HCT116 (cell line): ENCODE measurements at regions not wholly inside any gene's neighbourhood (a gene's known extent, or its start where the extent isn't known, plus 50 kb on each side); places are given as distances from the start of the nearest gene placed in this dataset.

Experiments used
- ATAC-seq: fragments of 200-7000 bp; cut with Tn5 transposase; 2 replicates; pipeline ENCODE4 v1.9.1; 2020; ENCODE audit warnings: mild to moderate bottlenecking, moderate library complexity
- BruUV-seq: library from RNA; stranded (reverse); fragments of 400-500 nt; replicated peaks from 2 replicates; lab custom pipeline; 2021; lab: Mats Ljungman, UMichigan
- CTCF ChIA-PET: fragments of 300-600 bp; sonication (Branson Sonifier 250); formaldehyde crosslinking; loops from one replicate; lab custom pipeline; 2021; ENCODE audit warnings: antibody characterized with exemption; lab: Charles Lee
- POLR2A ChIA-PET: fragments of 300-600, 350-600 bp; sonication (Branson Sonifier 250); formaldehyde crosslinking; loops from one replicate; lab custom pipeline; 2021; ENCODE audit warnings: antibody characterized with exemption; lab: Charles Lee
- RAD21 ChIA-PET, 2 experiments: fragments of 300-600 bp; sonication (Branson Sonifier 250); formaldehyde crosslinking; loops; one replicate each; lab custom pipeline; 2023; ENCODE audit warnings: low total read pairs in 2 of 2; ENCODE audit not compliant: uncharacterized antibody in 2 of 2, unreplicated experiment in 2 of 2, low non-redundant PET in 1 of 2; lab: Charles Lee
- DNase-seq: peaks from one replicate; pipeline ENCODE4 v3.0.0-alpha.2; 2010; ENCODE audit warnings: low read depth, low spot score
- H2AFZ ChIP-seq: fragments of 200-600 bp; shearing (Covaris generic), sonication (generic); 2 replicates; pipeline ENCODE4 v1.6.1; 2017; ENCODE audit warnings: low read depth, mixed run types, mixed read lengths, antibody characterized with exemption, low read length; ENCODE audit not compliant: poor library complexity, severe bottlenecking
- H3K27ac ChIP-seq: 2 replicates; pipeline ENCODE4 v1.5.1; 2012; ENCODE audit warnings: low read depth, low read length
- H3K27me3 ChIP-seq: fragments of 200-600 bp; sonication (generic); 2 replicates; pipeline ENCODE4 v1.6.1; 2016; ENCODE audit warnings: mixed run types, low read length, mixed read lengths; ENCODE audit not compliant: insufficient read depth
- H3K36me3 ChIP-seq, 2 experiments: fragments of 200-500 bp in 1 of 2; fragments of 200-600 bp in 1 of 2; sonication (Bioruptor generic) in 1 of 2; sonication (generic) in 1 of 2; 2 replicates each; pipeline versions ENCODE4 v1.5.1 to v1.6.1; 2014 to 2016; ENCODE audit warnings: low read length in 2 of 2, inconsistent platforms in 1 of 2, mixed read lengths in 1 of 2, mixed run types in 1 of 2; ENCODE audit not compliant: insufficient read depth in 2 of 2, control insufficient read depth in 1 of 2
- H3K4me1 ChIP-seq, 2 experiments: fragments of 200-600 bp in 1 of 2; sonication (generic) in 1 of 2; 2 replicates each; pipeline versions ENCODE4 v1.5.1 to v1.6.1; 2012 to 2017; ENCODE audit warnings: low read length in 2 of 2, inconsistent platforms in 1 of 2, mild to moderate bottlenecking in 1 of 2, mixed read lengths in 1 of 2, mixed run types in 1 of 2, moderate library complexity in 1 of 2; ENCODE audit not compliant: insufficient read depth in 2 of 2, control insufficient read depth in 1 of 2
- H3K4me2 ChIP-seq: fragments of 200-600 bp; sonication (generic); 2 replicates; pipeline ENCODE4 v1.6.1; 2017; ENCODE audit warnings: mixed run types, low read length, mixed read lengths
- H3K4me3 ChIP-seq, 2 experiments: fragments of 200-600 bp in 1 of 2; sonication (generic) in 1 of 2; replicated peaks in 1 of 2; 2 replicates each; pipeline ENCODE4 v1.5.1; 2011 to 2016; ENCODE audit warnings: low read length in 2 of 2, control low read depth in 1 of 2, low read depth in 1 of 2, mild to moderate bottlenecking in 1 of 2, mixed read lengths in 1 of 2, mixed run types in 1 of 2
- H3K79me2 ChIP-seq: fragments of 200-600 bp; sonication (generic); 2 replicates; pipeline ENCODE4 v1.6.1; 2017; ENCODE audit warnings: mild to moderate bottlenecking, mixed run types, low read length, moderate library complexity, mixed read lengths; ENCODE audit not compliant: insufficient read depth
- H3K9ac ChIP-seq: fragments of 200-600 bp; sonication (generic); 2 replicates; pipeline ENCODE4 v1.6.1; 2016; ENCODE audit warnings: low read length, mixed read lengths
- H3K9me2 ChIP-seq: fragments of 200-600 bp; sonication (generic), shearing (Covaris generic); 2 replicates; pipeline ENCODE4 v1.6.1; 2017; ENCODE audit warnings: mixed run types, mild to moderate bottlenecking, moderate library complexity; ENCODE audit not compliant: insufficient read depth
- H3K9me3 ChIP-seq, 2 experiments: fragments of 200-500 bp in 1 of 2; fragments of 200-600 bp in 1 of 2; sonication (Bioruptor generic) in 1 of 2; sonication (generic) in 1 of 2; 2 replicates each; pipeline ENCODE4 v1.6.1; 2014 to 2017; ENCODE audit warnings: low read length in 2 of 2, mixed read lengths in 2 of 2, inconsistent platforms in 1 of 2, low read depth in 1 of 2, mild to moderate bottlenecking in 1 of 2, mixed run types in 1 of 2, moderate library complexity in 1 of 2; ENCODE audit not compliant: control insufficient read depth in 1 of 2, insufficient read depth in 1 of 2
- H4K20me1 ChIP-seq: fragments of 200-600 bp; sonication (generic), shearing (Covaris generic); 2 replicates; pipeline ENCODE4 v1.6.1; 2017; ENCODE audit warnings: mixed run types, mild to moderate bottlenecking, moderate library complexity; ENCODE audit not compliant: insufficient read depth
- ATF3 ChIP-seq: IDR thresholded peaks from 2 replicates; pipeline ENCODE4 v1.6.1; 2012
- CBX3 ChIP-seq: IDR thresholded peaks from 2 replicates; pipeline ENCODE4 v1.6.1; 2012; ENCODE audit warnings: low read depth
- CEBPB ChIP-seq: IDR thresholded peaks from 2 replicates; pipeline ENCODE4 v1.6.1; 2012; ENCODE audit warnings: low read depth
- EGR1 ChIP-seq: IDR thresholded peaks from 2 replicates; pipeline ENCODE4 v1.6.1; 2012; ENCODE audit warnings: low read depth
- ELF1 ChIP-seq: IDR thresholded peaks from 2 replicates; pipeline ENCODE4 v1.6.1; 2012; ENCODE audit warnings: low read depth, borderline replicate concordance
- EZH2 ChIP-seq: fragments of 200-600 bp; sonication (generic); IDR thresholded peaks from 2 replicates; pipeline ENCODE4 v1.6.1; 2017; ENCODE audit warnings: antibody characterized with exemption, mixed run types
- FOSL1 ChIP-seq: IDR thresholded peaks from 2 replicates; pipeline ENCODE4 v1.6.1; 2012; ENCODE audit warnings: low read depth
- JUND ChIP-seq: IDR thresholded peaks from 2 replicates; pipeline ENCODE4 v1.6.1; 2012
- MAX ChIP-seq: IDR thresholded peaks from 2 replicates; pipeline ENCODE4 v1.6.1; 2012
- POLR2A ChIP-seq: IDR thresholded peaks from 2 replicates; pipeline ENCODE4 v1.7.0; 2011; ENCODE audit warnings: borderline replicate concordance; ENCODE audit not compliant: insufficient read depth, insufficient read length; ENCODE audit errors: extremely low read depth
- POLR2AphosphoS5 ChIP-seq: IDR thresholded peaks from 2 replicates; pipeline ENCODE4 v1.6.1; 2011; ENCODE audit warnings: mild to moderate bottlenecking, low read depth, low read length, moderate library complexity
- RAD21 ChIP-seq: IDR thresholded peaks from 2 replicates; pipeline ENCODE4 v1.6.1; 2012; ENCODE audit warnings: low read depth, mild to moderate bottlenecking
- SIN3A ChIP-seq: IDR thresholded peaks from 2 replicates; pipeline ENCODE4 v1.6.1; 2012; ENCODE audit warnings: low read depth
- SP1 ChIP-seq: IDR thresholded peaks from 2 replicates; pipeline ENCODE4 v1.6.1; 2012; ENCODE audit warnings: low read depth
- SRF ChIP-seq: IDR thresholded peaks from 2 replicates; pipeline ENCODE4 v1.6.1; 2012; ENCODE audit warnings: low read depth
- YY1 ChIP-seq: IDR thresholded peaks from 2 replicates; pipeline ENCODE4 v1.6.1; 2011; ENCODE audit warnings: low read length, low read depth, moderate library complexity, mild to moderate bottlenecking; ENCODE audit not compliant: insufficient replicate concordance; ENCODE audit errors: extremely low read depth
- ZFX ChIP-seq: fragments of 450-650 bp; IDR thresholded peaks from 2 replicates; pipeline ENCODE4 v1.6.1; 2017
- ZNF274 ChIP-seq: fragments of 200-500 bp; sonication (Bioruptor generic); IDR thresholded peaks from 2 replicates; pipeline ENCODE4 v1.6.1; 2014; ENCODE audit warnings: mild to moderate bottlenecking, low read depth, low read length, inconsistent platforms
- intact Hi-C: fragments of 100-400 bp; cut with micrococcal nuclease; formaldehyde crosslinking; loops from 2 replicates; pipeline ENCODE4 v1.10.0; 2022
- TF ChIP-seq, protein P1 (sequence below), 3 experiments: fragments of 200-600 bp in 1 of 3; sonication (generic) in 1 of 3; IDR thresholded peaks in 2 of 3; conservative IDR thresholded peaks in 1 of 3; 2 replicates each; pipeline ENCODE4 v1.5.1; 2012 to 2017; ENCODE audit warnings: low read depth in 2 of 3, low read length in 2 of 3, antibody characterized with exemption in 1 of 3, borderline replicate concordance in 1 of 3, control low read depth in 1 of 3, mild to moderate bottlenecking in 1 of 3, mixed read lengths in 1 of 3, mixed run types in 1 of 3, moderate library complexity in 1 of 3; ENCODE audit not compliant: insufficient read depth in 1 of 3
- TF ChIP-seq, protein P2 (sequence below): IDR thresholded peaks from 2 replicates; pipeline ENCODE4 v1.6.1; 2011; ENCODE audit warnings: mild to moderate bottlenecking, low read length, moderate library complexity; ENCODE audit not compliant: insufficient replicate concordance; ENCODE audit errors: extremely low read depth

DNA sequence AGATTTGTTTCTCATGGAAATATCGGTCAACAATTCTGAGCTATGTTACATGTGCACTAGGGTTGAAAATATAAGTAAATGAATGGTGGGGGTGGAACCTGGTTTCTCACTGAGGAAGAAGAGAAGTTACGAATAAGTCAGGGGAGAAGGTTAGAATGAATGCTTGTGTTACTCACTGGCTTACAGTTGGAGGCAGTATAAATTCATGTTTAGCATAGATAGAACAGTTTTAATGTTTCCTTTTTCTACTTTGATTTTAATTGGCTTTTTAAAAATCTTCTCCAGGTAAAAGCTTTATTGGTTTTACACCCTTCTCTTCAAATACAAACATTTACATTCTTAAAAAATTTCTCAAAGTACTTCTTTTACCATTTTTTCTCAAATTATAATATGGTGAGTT is 1113.7 kb downstream of the CDH11 start (continued):
- TF ChIP-seq CBX3 (no peak), ZNF274 (no peak), CEBPB (no peak), FOSL1 (no peak), POLR2AphosphoS5 (no peak), EGR1 (no peak), SRF (no peak)
- TF ChIP-seq, all 23 proteins: peak for 0

DNA sequence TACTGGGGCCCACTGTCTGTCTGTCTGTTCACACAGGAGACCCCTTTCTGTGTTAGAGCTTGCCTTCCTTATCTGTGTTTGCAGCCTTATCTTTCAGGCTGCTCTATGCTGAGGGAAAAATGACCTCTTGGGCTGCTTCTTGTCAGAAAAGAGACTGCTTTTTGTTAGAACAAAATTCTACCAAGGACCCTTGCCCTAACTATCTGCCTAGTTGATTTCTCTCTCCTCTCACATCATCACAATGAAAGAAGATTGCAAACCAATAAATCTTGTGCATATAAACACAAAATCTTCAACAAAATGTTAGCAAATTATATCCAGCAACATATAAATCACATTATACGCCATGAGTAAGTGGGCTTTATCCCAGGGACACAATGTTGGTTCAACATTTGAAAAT is 1117.7 kb downstream of the CDH11 start:
- DNase-seq (no peak), ATAC-seq (no peak)
- RAD21 ChIA-PET: no interaction called here
- H3K36me3 ChIP-seq: no peaks in the 10 kb centered on the region
- intact Hi-C loops: no loop called here
- no TSS peak for BruUV-seq
- no peak overlapping the region for H3K4me3 ChIP-seq
- POLR2A ChIA-PET: no interaction called here
- no peak overlapping the region for H3K9ac ChIP-seq
- H2AFZ ChIP-seq: no peak overlapping the region
- no peak overlapping the region for H3K27ac ChIP-seq
- no peak overlapping the region for H3K4me2 ChIP-seq
- H3K79me2 ChIP-seq: no peaks in the 10 kb centered on the region
- H3K9me2 ChIP-seq: no peaks in the 10 kb centered on the region
- H3K9me3 ChIP-seq: peaks cover 0 to 8% of the 10 kb centered on the region in 2 experiments; a peak in 2 of 4 replicates
- CTCF ChIA-PET: no interaction called here
- no peaks in the 10 kb centered on the region for H3K27me3 ChIP-seq
- no peaks in the 10 kb centered on the region for H3K4me1 ChIP-seq
- H4K20me1 ChIP-seq: no peaks in the 10 kb centered on the region
- TF ChIP-seq ATF3: no peak
- TF ChIP-seq CBX3: no peak
- TF ChIP-seq RAD21: no peak
- TF ChIP-seq, protein P1, sequence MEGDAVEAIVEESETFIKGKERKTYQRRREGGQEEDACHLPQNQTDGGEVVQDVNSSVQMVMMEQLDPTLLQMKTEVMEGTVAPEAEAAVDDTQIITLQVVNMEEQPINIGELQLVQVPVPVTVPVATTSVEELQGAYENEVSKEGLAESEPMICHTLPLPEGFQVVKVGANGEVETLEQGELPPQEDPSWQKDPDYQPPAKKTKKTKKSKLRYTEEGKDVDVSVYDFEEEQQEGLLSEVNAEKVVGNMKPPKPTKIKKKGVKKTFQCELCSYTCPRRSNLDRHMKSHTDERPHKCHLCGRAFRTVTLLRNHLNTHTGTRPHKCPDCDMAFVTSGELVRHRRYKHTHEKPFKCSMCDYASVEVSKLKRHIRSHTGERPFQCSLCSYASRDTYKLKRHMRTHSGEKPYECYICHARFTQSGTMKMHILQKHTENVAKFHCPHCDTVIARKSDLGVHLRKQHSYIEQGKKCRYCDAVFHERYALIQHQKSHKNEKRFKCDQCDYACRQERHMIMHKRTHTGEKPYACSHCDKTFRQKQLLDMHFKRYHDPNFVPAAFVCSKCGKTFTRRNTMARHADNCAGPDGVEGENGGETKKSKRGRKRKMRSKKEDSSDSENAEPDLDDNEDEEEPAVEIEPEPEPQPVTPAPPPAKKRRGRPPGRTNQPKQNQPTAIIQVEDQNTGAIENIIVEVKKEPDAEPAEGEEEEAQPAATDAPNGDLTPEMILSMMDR (IDR thresholded peaks at IDR 0.05 in 2 of 3, conservative IDR thresholded peaks at IDR 0.05 in 1 of 3; ENCODE audit: borderline replicate concordance in 1 of 3, insufficient read depth in 1 of 3, low read depth in 2 of 3, low read length in 2 of 3): no peak
- no peak for TF ChIP-seq POLR2A
- no peak for TF ChIP-seq ZNF274
- TF ChIP-seq ELF1: no peak
- no peak for TF ChIP-seq SIN3A
- TF ChIP-seq, protein P2, sequence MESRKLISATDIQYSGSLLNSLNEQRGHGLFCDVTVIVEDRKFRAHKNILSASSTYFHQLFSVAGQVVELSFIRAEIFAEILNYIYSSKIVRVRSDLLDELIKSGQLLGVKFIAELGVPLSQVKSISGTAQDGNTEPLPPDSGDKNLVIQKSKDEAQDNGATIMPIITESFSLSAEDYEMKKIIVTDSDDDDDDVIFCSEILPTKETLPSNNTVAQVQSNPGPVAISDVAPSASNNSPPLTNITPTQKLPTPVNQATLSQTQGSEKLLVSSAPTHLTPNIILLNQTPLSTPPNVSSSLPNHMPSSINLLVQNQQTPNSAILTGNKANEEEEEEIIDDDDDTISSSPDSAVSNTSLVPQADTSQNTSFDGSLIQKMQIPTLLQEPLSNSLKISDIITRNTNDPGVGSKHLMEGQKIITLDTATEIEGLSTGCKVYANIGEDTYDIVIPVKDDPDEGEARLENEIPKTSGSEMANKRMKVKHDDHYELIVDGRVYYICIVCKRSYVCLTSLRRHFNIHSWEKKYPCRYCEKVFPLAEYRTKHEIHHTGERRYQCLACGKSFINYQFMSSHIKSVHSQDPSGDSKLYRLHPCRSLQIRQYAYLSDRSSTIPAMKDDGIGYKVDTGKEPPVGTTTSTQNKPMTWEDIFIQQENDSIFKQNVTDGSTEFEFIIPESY: no peak
- TF ChIP-seq SRF: no peak
- no peak for TF ChIP-seq SP1
- TF ChIP-seq YY1: no peak
- no peak for TF ChIP-seq POLR2AphosphoS5
- TF ChIP-seq EZH2: no peak
- TF ChIP-seq JUND: no peak
- TF ChIP-seq ZFX: no peak
- no peak for TF ChIP-seq MAX
